Spleen (tissue), 11 donors: ENCODE measurements at regions not wholly inside any gene's neighbourhood (a gene's known extent, or its start where the extent isn't known, plus 50 kb on each side); places are given as distances from the start of the nearest gene placed in this dataset.
A peak's percentile ranks its signal among the peaks of the same experiment; 100 is the strongest.

Experiments used
- DNase-seq: peaks from one replicate; pipeline ENCODE4 v3.0.0-alpha.2; 2020
- H3K27ac ChIP-seq, 8 donors: fragments of 200-600 bp; sonication (generic) in 7 of 8; 1 replicate in 4 of 8; 2 replicates in 4 of 8; pipeline versions ENCODE4 v1.5.0 to v1.8.0; 2016 to 2021; ENCODE audit warnings: inconsistent platforms in 4 of 8, mild to moderate bottlenecking in 4 of 8, moderate library complexity in 1 of 8
- H3K27me3 ChIP-seq, 7 donors: fragments of 200-600 bp; sonication (generic) in 6 of 7; replicated peaks in 1 of 7; 1 replicate in 4 of 7; 2 replicates in 3 of 7; pipeline versions ENCODE4 v1.5.0 to v1.8.0; 2016 to 2021; ENCODE audit warnings: inconsistent platforms in 3 of 7, mild to moderate bottlenecking in 1 of 7
- H3K36me3 ChIP-seq, 6 donors: fragments of 200-600 bp; sonication (generic) in 5 of 6; 1 replicate in 4 of 6; 2 replicates in 2 of 6; pipeline versions ENCODE4 v1.5.0 to v1.8.0; 2016 to 2021; ENCODE audit warnings: inconsistent platforms in 2 of 6
- H3K4me1 ChIP-seq, 6 donors: fragments of 200-600 bp; sonication (generic) in 5 of 6; 1 replicate in 3 of 6; 2 replicates in 3 of 6; pipeline versions ENCODE4 v1.5.0 to v1.8.0; 2016 to 2021; ENCODE audit warnings: inconsistent platforms in 3 of 6
- H3K4me3 ChIP-seq, 8 donors: fragments of 200-600 bp; sonication (generic) in 7 of 8; 1 replicate in 4 of 8; 2 replicates in 4 of 8; pipeline versions ENCODE4 v1.5.0 to v1.8.0; 2016 to 2021; ENCODE audit warnings: inconsistent platforms in 4 of 8, mild to moderate bottlenecking in 4 of 8, moderate library complexity in 2 of 8
- H3K9me3 ChIP-seq, 8 donors: fragments of 200-600 bp; sonication (generic) in 7 of 8; 1 replicate in 4 of 8; 2 replicates in 4 of 8; pipeline versions ENCODE4 v1.5.0 to v1.8.0; 2016 to 2021; ENCODE audit warnings: inconsistent platforms in 4 of 8
- POLR2A ChIP-seq, 3 donors: fragments of 450-650 bp; IDR thresholded peaks; one replicate each; pipeline ENCODE4 v1.5.1; 2017; ENCODE audit warnings: antibody characterized with exemption in 3 of 3, mild to moderate bottlenecking in 1 of 3
- POLR2AphosphoS5 ChIP-seq, 3 donors: sonication (generic); formaldehyde crosslinking; IDR thresholded peaks; one replicate each; pipeline ENCODE4 v1.5.1; 2017; ENCODE audit warnings: antibody characterized with exemption in 3 of 3
- whole genome bisulfite sequencing, 5 donors: extraction: QIAGEN DNeasy Blood & Tissue Kit in 3 of 5; methylation state at CpG; one replicate each; pipeline versions ENCODE4 v1.1.5 to v1.1.7; 2013 to 2018; 5-methylcytosine and 5-hydroxymethylcytosine counted together
- intact Hi-C: fragments of 100-400 bp; cut with DNase I; formaldehyde crosslinking; loops from one replicate; pipeline ENCODE4 v1.15.0; 2023; ENCODE audit warnings: low total_unique reads
- TF ChIP-seq, protein P1 (sequence below), 11 experiments: fragments of 200-600 bp in 7 of 11; fragments of 450-650 bp in 4 of 11; sonication (generic) in 4 of 11; IDR thresholded peaks in 8 of 11; conservative IDR thresholded peaks in 3 of 11; 1 replicate in 7 of 11; 2 replicates in 4 of 11; pipeline versions ENCODE4 v1.4.0 to v1.8.0; 2016 to 2021; ENCODE audit warnings: antibody characterized with exemption in 11 of 11, inconsistent platforms in 4 of 11, mild to moderate bottlenecking in 1 of 11
- donor health status: healthy with polysubstance abuse.
- donor health status: DM: no; HTN: no; CAD: no; lungs with moderate emphysema.
- donor health status: DM: no; HTN: no; CAD: no.
- donor health status: Bipolar disorder and iron deficiency.
- donor health status: healthy.
- donor health status: DM: no; HTN: no; CAD: no.
- donor health status: DM: yes; HTN: yes; CAD: no.

DNA sequence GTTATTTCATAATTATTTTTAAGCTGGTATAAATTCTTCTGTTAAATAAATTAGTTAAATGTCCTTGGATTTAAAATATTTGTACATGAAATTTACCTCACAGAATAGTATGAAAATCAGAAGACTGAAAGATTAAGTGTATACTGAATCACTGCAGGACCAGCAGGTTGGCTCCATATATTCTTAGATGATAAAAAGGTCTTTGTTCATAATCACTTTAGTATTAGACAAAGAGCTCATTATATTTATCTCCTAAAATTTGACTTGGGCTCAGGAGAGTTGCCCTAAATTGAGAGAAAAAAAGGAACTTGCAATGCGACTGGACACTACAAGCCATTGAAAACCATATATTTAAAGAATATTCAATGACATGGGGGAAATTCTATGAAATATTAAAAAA, 766.4 kb upstream of the CITED2 start:
- intact Hi-C loops = no loop called here
- 92 to 97% (median 95%) methylated on average over 1 of the region's 1 CpG for WGBS, 5 donors

DNA sequence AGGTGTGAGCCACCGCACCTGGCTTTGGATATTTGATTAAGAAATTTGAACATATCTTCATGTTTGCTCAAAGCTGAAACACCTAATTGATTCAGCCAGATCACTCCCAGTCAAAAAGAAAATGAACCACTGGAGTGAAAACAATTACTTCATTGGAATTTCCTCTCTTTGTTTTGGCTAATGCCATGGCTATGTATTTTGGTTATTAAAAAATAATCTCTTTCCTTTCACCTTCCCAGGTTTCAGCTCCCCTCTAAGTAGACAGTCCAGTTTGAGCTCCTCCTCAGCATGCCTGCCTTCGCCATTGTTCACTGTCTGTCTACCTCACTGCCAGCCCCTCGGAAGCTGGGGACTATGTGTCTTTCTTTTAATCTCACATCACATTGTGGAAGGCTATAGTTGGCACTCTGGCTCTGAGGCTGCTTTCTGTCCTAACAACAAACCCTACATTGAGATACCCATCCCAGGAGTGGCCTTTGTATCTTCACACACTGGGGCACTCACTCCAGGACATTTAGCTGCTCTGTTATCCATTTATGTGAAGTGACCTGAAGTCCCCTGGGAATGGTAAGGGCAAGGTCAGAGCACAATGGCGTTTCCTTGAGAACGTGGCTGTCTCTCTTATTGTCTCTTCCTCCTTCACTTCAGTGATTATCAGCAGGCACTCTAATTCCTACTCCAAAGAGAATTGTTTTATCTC, 764.0 kb upstream of the CITED2 start:
- no peak overlapping the region for H3K4me3 ChIP-seq
- H3K4me1 ChIP-seq = no peaks in the 10 kb centered on the region
- peak overlapping the region in 4 of 8 donors; percentile 33 to 64 (median 56) for H3K27ac ChIP-seq
- no peaks in the 10 kb centered on the region for H3K27me3 ChIP-seq
- intact Hi-C loops = no loop called here
- DNase-seq = no peak
- TF ChIP-seq, protein P1, sequence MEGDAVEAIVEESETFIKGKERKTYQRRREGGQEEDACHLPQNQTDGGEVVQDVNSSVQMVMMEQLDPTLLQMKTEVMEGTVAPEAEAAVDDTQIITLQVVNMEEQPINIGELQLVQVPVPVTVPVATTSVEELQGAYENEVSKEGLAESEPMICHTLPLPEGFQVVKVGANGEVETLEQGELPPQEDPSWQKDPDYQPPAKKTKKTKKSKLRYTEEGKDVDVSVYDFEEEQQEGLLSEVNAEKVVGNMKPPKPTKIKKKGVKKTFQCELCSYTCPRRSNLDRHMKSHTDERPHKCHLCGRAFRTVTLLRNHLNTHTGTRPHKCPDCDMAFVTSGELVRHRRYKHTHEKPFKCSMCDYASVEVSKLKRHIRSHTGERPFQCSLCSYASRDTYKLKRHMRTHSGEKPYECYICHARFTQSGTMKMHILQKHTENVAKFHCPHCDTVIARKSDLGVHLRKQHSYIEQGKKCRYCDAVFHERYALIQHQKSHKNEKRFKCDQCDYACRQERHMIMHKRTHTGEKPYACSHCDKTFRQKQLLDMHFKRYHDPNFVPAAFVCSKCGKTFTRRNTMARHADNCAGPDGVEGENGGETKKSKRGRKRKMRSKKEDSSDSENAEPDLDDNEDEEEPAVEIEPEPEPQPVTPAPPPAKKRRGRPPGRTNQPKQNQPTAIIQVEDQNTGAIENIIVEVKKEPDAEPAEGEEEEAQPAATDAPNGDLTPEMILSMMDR (IDR thresholded peaks at IDR 0.05 in 8 of 11, conservative IDR thresholded peaks at IDR 0.05 in 3 of 11) = no peak
- TF ChIP-seq POLR2A (IDR thresholded peaks at IDR 0.05) = no peak
- no peak for TF ChIP-seq POLR2AphosphoS5 (IDR thresholded peaks at IDR 0.05)
- no peaks in the 10 kb centered on the region for H3K36me3 ChIP-seq
- 74 to 88% (median 76%) methylated on average over 5 of the region's 5 CpGs for WGBS, 5 donors
- peaks cover 0 to 19% (median 16%) of the 10 kb centered on the region in 8 donors for H3K9me3 ChIP-seq

More for the DNA sequence above, 766.4 kb upstream of the CITED2 start:
- peaks cover 0 to under 1% (median 0%) of the 10 kb centered on the region in 8 donors for H3K9me3 ChIP-seq
- no peaks in the 10 kb centered on the region for H3K36me3 ChIP-seq
- TF ChIP-seq POLR2A (IDR thresholded peaks at IDR 0.05) = no peak
- TF ChIP-seq POLR2AphosphoS5 (IDR thresholded peaks at IDR 0.05) = no peak
- no peak overlapping the region for H3K4me3 ChIP-seq
- DNase-seq = no peak
- H3K4me1 ChIP-seq = no peaks in the 10 kb centered on the region
- no peak overlapping the region for H3K27ac ChIP-seq
- H3K27me3 ChIP-seq = no peaks in the 10 kb centered on the region

DNA sequence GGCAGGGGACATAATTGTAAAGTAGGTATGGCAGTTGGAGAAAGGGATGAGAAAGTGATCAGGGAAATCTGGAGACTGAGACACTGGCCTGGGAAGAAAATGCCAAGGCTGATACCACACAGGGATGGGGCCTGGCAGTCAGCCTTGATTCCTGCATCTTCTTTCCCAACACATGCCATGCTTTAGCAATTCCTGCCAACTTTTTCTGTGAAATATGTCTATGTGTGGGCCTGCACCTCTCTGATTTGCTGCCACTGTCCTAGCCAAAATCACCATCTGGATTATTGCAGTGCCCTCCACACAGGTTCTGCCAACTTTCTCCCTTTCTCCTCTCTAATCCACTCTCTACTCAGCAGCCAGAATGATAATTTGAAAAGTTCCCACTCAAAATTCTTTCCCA, 759.8 kb upstream of the CITED2 start:
- Histone ChIP-seq H3K36me3 (no peaks in the 10 kb centered on the region), H3K27me3 (no peaks in the 10 kb centered on the region), H3K9me3 (peaks cover 0 to 48% (median 40%) of the 10 kb centered on the region in 8 donors), H3K4me1 (no peaks in the 10 kb centered on the region), H3K27ac (no peak overlapping the region), H3K4me3 (no peak overlapping the region)
- intact Hi-C loops = no loop called here
- no peak for DNase-seq
- no peak for TF ChIP-seq POLR2A (IDR thresholded peaks at IDR 0.05)
- TF ChIP-seq POLR2AphosphoS5 (IDR thresholded peaks at IDR 0.05) = no peak
- TF ChIP-seq, protein P1 (IDR thresholded peaks at IDR 0.05 in 8 of 11, conservative IDR thresholded peaks at IDR 0.05 in 3 of 11) = no peak

DNA sequence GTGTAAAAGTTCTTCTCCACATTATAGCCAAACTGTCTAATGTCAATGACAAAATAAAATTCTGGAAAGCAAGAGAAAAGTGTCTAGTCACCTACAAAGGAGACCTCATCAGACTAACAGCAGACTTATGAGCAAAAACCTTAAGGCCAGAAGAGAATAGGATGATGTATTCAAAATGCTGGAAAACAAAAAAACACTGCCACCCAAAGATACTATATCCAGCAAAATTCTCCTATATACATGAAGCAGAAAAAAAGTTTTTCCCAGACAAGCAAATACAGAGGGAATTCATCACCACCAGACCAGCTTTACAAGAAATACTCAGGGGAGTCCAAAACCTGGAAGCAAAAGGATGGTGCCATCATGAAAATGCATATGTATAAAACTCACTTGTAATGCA, 755.6 kb upstream of the CITED2 start:
- intact Hi-C loops = no loop called here
- H3K9me3 ChIP-seq = peaks cover 0 to 53% (median 44%) of the 10 kb centered on the region in 8 donors

More for the DNA sequence above, 755.6 kb upstream of the CITED2 start:
- Histone ChIP-seq H3K36me3 (no peaks in the 10 kb centered on the region), H3K27me3 (no peaks in the 10 kb centered on the region), H3K4me3 (no peak overlapping the region), H3K27ac (no peak overlapping the region), H3K4me1 (no peaks in the 10 kb centered on the region)
- TF ChIP-seq, protein P1 (IDR thresholded peaks at IDR 0.05 in 8 of 11, conservative IDR thresholded peaks at IDR 0.05 in 3 of 11) = no peak
- TF ChIP-seq POLR2A (IDR thresholded peaks at IDR 0.05) = no peak
- no peak for TF ChIP-seq POLR2AphosphoS5 (IDR thresholded peaks at IDR 0.05)
- DNase-seq = no peak
